ENCODE measurements at regions not wholly inside any gene's neighbourhood (a gene's known extent, or its start where the extent isn't known, plus 50 kb on each side); places are given as distances from the start of the nearest gene placed in this dataset.
"Not testable (repeated sequence)": the region's sequence is repeated elsewhere in the genome, so short reads cannot be mapped to it uniquely, and the experiment has no call there.

GRCh38 chrX:53757181-53757580 is 70.7 kb upstream of the HUWE1 start:
- TF ChIP-seq CTCF, POLR2A (IDR thresholded peaks at IDR 0.05): not testable (repeated sequence)
